ENCODE measurements at regions not wholly inside any gene's neighbourhood (a gene's known extent, or its start where the extent isn't known, plus 50 kb on each side); places are given as distances from the start of the nearest gene placed in this dataset.

DNA sequence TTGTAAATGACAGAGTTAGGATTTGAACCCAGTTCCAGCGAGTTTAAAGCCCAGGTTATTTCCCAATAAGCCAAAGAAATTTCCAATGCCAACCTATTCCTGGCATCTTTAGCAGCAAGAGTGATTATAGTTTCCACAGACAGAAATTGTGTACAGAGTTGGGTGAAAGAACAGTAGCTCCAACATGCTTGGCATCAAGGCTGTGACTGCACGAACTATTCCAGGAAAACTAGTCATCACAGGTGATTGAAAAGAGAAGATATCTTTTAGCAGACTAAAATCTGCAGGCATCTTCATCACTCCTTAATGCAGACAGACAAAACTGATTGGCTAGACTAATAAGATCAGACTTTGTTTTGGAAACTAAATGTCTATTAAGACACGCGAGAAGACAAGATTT lies 262.7 kb upstream of the PLEKHG7 start:
- H3K4me1 Mint-ChIP-seq (ENCODE audit: low read depth, unreplicated experiment): no peaks in the 10 kb centered on the region
- no peak overlapping the region for H3K27ac Mint-ChIP-seq (ENCODE audit: unreplicated experiment)
- no peak for DNase-seq
- peaks cover 2% of the 10 kb centered on the region for H3K9me3 Mint-ChIP-seq (ENCODE audit: unreplicated experiment)
- H3K4me3 Mint-ChIP-seq (ENCODE audit: unreplicated experiment): no peak overlapping the region
- H3K36me3 Mint-ChIP-seq (ENCODE audit: unreplicated experiment): no peaks in the 10 kb centered on the region
- TF ChIP-seq, protein P1, sequence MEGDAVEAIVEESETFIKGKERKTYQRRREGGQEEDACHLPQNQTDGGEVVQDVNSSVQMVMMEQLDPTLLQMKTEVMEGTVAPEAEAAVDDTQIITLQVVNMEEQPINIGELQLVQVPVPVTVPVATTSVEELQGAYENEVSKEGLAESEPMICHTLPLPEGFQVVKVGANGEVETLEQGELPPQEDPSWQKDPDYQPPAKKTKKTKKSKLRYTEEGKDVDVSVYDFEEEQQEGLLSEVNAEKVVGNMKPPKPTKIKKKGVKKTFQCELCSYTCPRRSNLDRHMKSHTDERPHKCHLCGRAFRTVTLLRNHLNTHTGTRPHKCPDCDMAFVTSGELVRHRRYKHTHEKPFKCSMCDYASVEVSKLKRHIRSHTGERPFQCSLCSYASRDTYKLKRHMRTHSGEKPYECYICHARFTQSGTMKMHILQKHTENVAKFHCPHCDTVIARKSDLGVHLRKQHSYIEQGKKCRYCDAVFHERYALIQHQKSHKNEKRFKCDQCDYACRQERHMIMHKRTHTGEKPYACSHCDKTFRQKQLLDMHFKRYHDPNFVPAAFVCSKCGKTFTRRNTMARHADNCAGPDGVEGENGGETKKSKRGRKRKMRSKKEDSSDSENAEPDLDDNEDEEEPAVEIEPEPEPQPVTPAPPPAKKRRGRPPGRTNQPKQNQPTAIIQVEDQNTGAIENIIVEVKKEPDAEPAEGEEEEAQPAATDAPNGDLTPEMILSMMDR (IDR thresholded peaks at IDR 0.05; ENCODE audit: partially characterized antibody, unreplicated experiment): no peak
- peaks cover 3% of the 10 kb centered on the region for H3K27me3 Mint-ChIP-seq (ENCODE audit: unreplicated experiment)

- H3K4me1 Mint-ChIP-seq (ENCODE audit: low read depth, unreplicated experiment): no peaks in the 10 kb centered on the region
- peaks cover 2% of the 10 kb centered on the region for H3K9me3 Mint-ChIP-seq (ENCODE audit: unreplicated experiment)
- peaks cover 3% of the 10 kb centered on the region for H3K27me3 Mint-ChIP-seq (ENCODE audit: unreplicated experiment)
- DNase-seq: no peak
- TF ChIP-seq, protein P1 (IDR thresholded peaks at IDR 0.05; ENCODE audit: partially characterized antibody, unreplicated experiment): no peak
- no peak overlapping the region for H3K27ac Mint-ChIP-seq (ENCODE audit: unreplicated experiment)
- no peak overlapping the region for H3K4me3 Mint-ChIP-seq (ENCODE audit: unreplicated experiment)
- H3K36me3 Mint-ChIP-seq (ENCODE audit: unreplicated experiment): no peaks in the 10 kb centered on the region
Observed at GRCh38 chr12:92439420-92439805, 263.4 kb upstream of the PLEKHG7 start.

GRCh38 chr12:92438641-92439419 lies 264.0 kb upstream of the PLEKHG7 start:
- peaks cover 2% of the 10 kb centered on the region for H3K9me3 Mint-ChIP-seq (ENCODE audit: unreplicated experiment)
- TF ChIP-seq, protein P1 (IDR thresholded peaks at IDR 0.05; ENCODE audit: partially characterized antibody, unreplicated experiment): no peak
- DNase-seq: no peak

DNA sequence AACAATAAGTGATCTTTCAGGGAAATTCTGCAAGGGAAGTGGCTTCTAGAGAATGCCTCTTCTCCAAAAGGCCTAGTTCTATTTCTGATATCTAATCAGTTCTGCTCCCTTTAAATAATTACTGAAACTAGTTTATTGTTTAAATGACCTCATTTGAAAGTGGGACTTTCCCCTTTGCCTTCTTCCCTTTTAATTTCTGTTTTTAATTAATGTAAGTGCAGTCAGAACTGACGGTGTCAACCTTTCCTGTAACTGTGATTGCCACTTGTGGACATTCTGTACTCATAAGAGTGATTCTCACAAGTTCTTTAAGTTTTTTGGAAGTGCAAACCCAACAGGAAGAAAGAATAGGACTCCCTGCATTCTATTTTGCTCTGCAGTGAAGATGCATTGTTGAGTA lies 265.3 kb upstream of the PLEKHG7 start:
- H3K9me3 Mint-ChIP-seq (ENCODE audit: unreplicated experiment): peaks cover 2% of the 10 kb centered on the region
- TF ChIP-seq, protein P1 (IDR thresholded peaks at IDR 0.05; ENCODE audit: partially characterized antibody, unreplicated experiment): no peak
- H3K36me3 Mint-ChIP-seq (ENCODE audit: unreplicated experiment): no peaks in the 10 kb centered on the region
- no peak for DNase-seq
- H3K27me3 Mint-ChIP-seq (ENCODE audit: unreplicated experiment): peaks cover 3% of the 10 kb centered on the region
- H3K4me3 Mint-ChIP-seq (ENCODE audit: unreplicated experiment): no peak overlapping the region
- no peak overlapping the region for H3K27ac Mint-ChIP-seq (ENCODE audit: unreplicated experiment)
- no peaks in the 10 kb centered on the region for H3K4me1 Mint-ChIP-seq (ENCODE audit: low read depth, unreplicated experiment)

More at GRCh38 chr12:92438641-92439419, 264.0 kb upstream of the PLEKHG7 start:
- Mint-ChIP-seq H3K4me1 (ENCODE audit: low read depth, unreplicated experiment) (no peaks in the 10 kb centered on the region), H3K27ac (ENCODE audit: unreplicated experiment) (no peak overlapping the region), H3K27me3 (ENCODE audit: unreplicated experiment) (peaks cover 3% of the 10 kb centered on the region), H3K4me3 (ENCODE audit: unreplicated experiment) (no peak overlapping the region), H3K36me3 (ENCODE audit: unreplicated experiment) (no peaks in the 10 kb centered on the region)

GRCh38 chr12:92436856-92437255 lies 265.9 kb upstream of the PLEKHG7 start:
- Mint-ChIP-seq H3K36me3 (ENCODE audit: unreplicated experiment) (no peaks in the 10 kb centered on the region), H3K9me3 (ENCODE audit: unreplicated experiment) (peaks cover 2% of the 10 kb centered on the region), H3K4me1 (ENCODE audit: low read depth, unreplicated experiment) (no peaks in the 10 kb centered on the region), H3K4me3 (ENCODE audit: unreplicated experiment) (no peak overlapping the region), H3K27ac (ENCODE audit: unreplicated experiment) (no peak overlapping the region), H3K27me3 (ENCODE audit: unreplicated experiment) (peaks cover 3% of the 10 kb centered on the region)
- TF ChIP-seq, protein P1 (IDR thresholded peaks at IDR 0.05; ENCODE audit: partially characterized antibody, unreplicated experiment): no peak
- DNase-seq: no peak
